Upper lobe of left lung (tissue), 4 donors: ENCODE measurements at regions not wholly inside any gene's neighbourhood (a gene's known extent, or its start where the extent isn't known, plus 50 kb on each side); places are given as distances from the start of the nearest gene placed in this dataset.

Experiments
- EP300 ChIP-seq, 4 donors: sonication (generic); formaldehyde crosslinking; IDR thresholded peaks; one replicate each; pipeline ENCODE4 v1.5.1; 2017; ENCODE audit warnings: antibody characterized with exemption in 4 of 4, control low read depth in 2 of 4
- POLR2A ChIP-seq, 4 donors: fragments of 450-650 bp; IDR thresholded peaks; one replicate each; pipeline ENCODE4 v1.5.1; 2016 to 2017; ENCODE audit warnings: antibody characterized with exemption in 4 of 4, mild to moderate bottlenecking in 2 of 4
- POLR2AphosphoS5 ChIP-seq, 2 donors: sonication (generic); formaldehyde crosslinking; IDR thresholded peaks; one replicate each; pipeline ENCODE4 v1.5.1; 2017; ENCODE audit warnings: antibody characterized with exemption in 2 of 2
- TF ChIP-seq, protein P1 (sequence below), 6 experiments: fragments of 450-650 bp in 4 of 6; fragments of 200-600 bp in 2 of 6; sonication (generic) in 2 of 6; IDR thresholded peaks; one replicate each; pipeline ENCODE4 v1.5.1; 2016 to 2019; ENCODE audit warnings: antibody characterized with exemption in 6 of 6

DNA sequence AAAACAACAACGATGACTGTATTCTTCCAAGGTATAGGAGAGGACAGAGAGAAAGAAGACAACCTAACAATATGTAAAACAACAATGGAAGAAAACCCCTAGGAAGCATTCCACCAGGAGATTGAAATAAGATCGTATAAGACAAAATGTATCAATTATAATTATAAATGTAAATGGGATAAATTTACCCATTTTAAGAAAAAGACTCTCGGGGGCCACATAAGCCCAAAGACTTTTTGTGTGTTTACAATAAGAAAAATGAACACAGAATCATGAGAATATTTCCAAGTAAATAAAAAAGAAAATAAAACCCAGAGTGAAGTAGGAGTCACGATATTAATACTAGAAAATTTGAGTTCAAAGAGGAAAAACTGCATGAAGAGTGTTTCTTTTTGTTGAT, 126.4 kb downstream of the ASB1 start:
- TF ChIP-seq EP300 (IDR thresholded peaks at IDR 0.05) (no peak), POLR2A (IDR thresholded peaks at IDR 0.05) (no peak), POLR2AphosphoS5 (IDR thresholded peaks at IDR 0.05) (no peak)
- TF ChIP-seq, protein P1, sequence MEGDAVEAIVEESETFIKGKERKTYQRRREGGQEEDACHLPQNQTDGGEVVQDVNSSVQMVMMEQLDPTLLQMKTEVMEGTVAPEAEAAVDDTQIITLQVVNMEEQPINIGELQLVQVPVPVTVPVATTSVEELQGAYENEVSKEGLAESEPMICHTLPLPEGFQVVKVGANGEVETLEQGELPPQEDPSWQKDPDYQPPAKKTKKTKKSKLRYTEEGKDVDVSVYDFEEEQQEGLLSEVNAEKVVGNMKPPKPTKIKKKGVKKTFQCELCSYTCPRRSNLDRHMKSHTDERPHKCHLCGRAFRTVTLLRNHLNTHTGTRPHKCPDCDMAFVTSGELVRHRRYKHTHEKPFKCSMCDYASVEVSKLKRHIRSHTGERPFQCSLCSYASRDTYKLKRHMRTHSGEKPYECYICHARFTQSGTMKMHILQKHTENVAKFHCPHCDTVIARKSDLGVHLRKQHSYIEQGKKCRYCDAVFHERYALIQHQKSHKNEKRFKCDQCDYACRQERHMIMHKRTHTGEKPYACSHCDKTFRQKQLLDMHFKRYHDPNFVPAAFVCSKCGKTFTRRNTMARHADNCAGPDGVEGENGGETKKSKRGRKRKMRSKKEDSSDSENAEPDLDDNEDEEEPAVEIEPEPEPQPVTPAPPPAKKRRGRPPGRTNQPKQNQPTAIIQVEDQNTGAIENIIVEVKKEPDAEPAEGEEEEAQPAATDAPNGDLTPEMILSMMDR (IDR thresholded peaks at IDR 0.05) = no peak
